Right kidney (tissue), 1 donor: ENCODE measurements at regions not wholly inside any gene's neighbourhood (a gene's known extent, or its start where the extent isn't known, plus 50 kb on each side); places are given as distances from the start of the nearest gene placed in this dataset.

Source experiments
- DNase-seq: peaks from one replicate; pipeline ENCODE4 v3.0.0-alpha.2; 2016

GRCh38 chr2:238689871-238690389, 158.0 kb upstream of the TWIST2 start:
- DNase-seq = no peak

- no peak for DNase-seq
These were observed 157.4 kb upstream of the TWIST2 start for GRCh38 chr2:238690511-238690910.

GRCh38 chr2:238691596-238692491, 156.0 kb upstream of the TWIST2 start:
- DNase-seq = no peak

- DNase-seq = no peak
These were observed 155.3 kb upstream of the TWIST2 start for GRCh38 chr2:238692562-238692961.

- DNase-seq = no peak
These were observed 154.4 kb upstream of the TWIST2 start for GRCh38 chr2:238693337-238694093.

- no peak for DNase-seq
These were observed 153.6 kb upstream of the TWIST2 start for GRCh38 chr2:238694136-238694755.

- no peak for DNase-seq
These were observed 153.0 kb upstream of the TWIST2 start for GRCh38 chr2:238694922-238695321.

GRCh38 chr2:238695538-238695937, 152.3 kb upstream of the TWIST2 start:
- DNase-seq = no peak

- DNase-seq = no peak
These were observed 151.6 kb upstream of the TWIST2 start for GRCh38 chr2:238696331-238696730.

- no peak for DNase-seq
These were observed 151.1 kb upstream of the TWIST2 start for GRCh38 chr2:238696786-238697185.

GRCh38 chr2:238697193-238698071, 150.5 kb upstream of the TWIST2 start:
- no peak for DNase-seq

GRCh38 chr2:238698072-238698352, 149.9 kb upstream of the TWIST2 start:
- no peak for DNase-seq

GRCh38 chr2:238698451-238699306, 149.2 kb upstream of the TWIST2 start:
- no peak for DNase-seq

GRCh38 chr2:238699307-238700116, 148.4 kb upstream of the TWIST2 start:
- DNase-seq = no peak

- no peak for DNase-seq
These were observed 147.8 kb upstream of the TWIST2 start for GRCh38 chr2:238700117-238700457.

GRCh38 chr2:238700506-238701340, 147.2 kb upstream of the TWIST2 start:
- DNase-seq = no peak

- no peak for DNase-seq
These were observed 146.3 kb upstream of the TWIST2 start for GRCh38 chr2:238701341-238702206.
